Right renal cortex interstitium (tissue), 3 donors: ENCODE measurements at regions not wholly inside any gene's neighbourhood (a gene's known extent, or its start where the extent isn't known, plus 50 kb on each side); places are given as distances from the start of the nearest gene placed in this dataset.

ENCODE experiments used
- DNase-seq, 3 donors: peaks; one replicate each; pipeline ENCODE4 v3.0.0-alpha.2; 2013; ENCODE audit warnings: low read depth in 3 of 3, low spot score in 2 of 3

DNA sequence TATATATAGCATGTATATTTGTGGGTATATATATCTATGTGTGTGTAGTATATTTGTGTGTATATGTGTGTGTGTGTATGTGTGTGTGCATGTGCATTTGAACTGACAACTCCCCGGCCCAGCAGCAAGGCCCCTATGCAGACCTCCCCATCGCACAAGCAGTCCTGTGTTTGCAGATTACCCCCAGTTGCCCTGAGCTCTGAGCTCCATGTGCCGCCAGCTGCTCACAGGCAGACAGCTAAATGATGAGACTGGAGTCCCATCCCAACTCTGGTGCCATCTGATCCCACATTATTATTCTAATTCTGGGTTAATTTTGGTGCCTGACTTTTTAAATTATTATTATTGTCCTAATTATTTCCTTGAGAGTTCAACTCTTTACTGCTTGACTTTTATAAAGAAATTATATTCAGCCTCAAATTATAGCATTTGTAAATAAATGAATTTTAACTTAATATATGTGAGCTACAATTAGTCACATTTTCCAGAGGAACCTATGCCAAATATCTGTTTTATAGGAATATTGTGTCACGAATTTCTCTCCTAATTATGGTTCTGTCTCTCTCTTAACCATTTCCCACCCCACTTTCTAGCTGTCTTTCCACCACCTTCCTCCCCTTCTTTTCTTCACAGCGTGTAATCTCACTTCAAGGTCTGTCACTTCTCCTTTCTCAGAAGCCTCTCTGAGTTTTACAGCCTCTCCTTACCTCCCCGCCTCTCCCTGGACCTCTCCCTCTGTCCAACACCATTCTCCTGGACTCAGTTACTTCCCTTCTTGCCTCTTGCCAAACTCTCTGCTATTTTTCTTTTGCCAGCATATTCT is 90.6 kb upstream of the SYNDIG1 start:
- DNase-seq, result no peak

DNA sequence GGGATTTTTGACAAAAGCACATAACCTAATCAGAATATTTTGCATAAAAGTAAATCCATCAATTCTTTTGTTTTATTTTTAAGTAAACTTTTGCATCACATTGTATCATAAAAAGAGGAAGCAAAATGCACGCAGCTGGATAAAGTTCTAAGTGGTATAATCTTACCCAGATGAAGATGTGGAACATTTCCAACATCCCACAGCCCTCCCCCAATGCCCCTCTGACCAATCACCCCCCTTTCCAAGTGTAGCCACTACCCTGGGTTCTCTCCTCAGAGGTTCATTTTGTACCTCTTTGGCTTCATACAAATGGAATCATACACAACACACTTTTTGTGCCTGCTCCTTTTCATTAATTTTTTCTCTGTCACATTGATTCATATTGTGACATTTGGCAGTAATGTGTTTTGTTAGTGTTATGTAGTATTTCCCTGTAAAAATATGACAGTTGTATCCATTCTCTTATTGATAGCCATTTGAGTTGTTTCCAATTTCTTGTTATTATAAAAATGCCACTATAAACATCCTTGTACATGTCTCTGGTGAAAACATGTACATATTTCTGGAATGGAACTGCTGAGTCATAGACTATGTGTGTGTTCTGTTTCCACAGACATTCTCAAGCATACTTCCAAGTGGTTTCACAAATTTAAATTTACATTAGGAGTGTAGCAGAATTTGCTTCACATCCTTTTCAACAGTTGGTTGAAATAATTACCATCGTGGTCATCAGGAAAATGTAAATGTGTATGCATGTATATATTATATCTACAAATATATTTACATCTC is 92.9 kb upstream of the SYNDIG1 start:
- no peak for DNase-seq

DNA sequence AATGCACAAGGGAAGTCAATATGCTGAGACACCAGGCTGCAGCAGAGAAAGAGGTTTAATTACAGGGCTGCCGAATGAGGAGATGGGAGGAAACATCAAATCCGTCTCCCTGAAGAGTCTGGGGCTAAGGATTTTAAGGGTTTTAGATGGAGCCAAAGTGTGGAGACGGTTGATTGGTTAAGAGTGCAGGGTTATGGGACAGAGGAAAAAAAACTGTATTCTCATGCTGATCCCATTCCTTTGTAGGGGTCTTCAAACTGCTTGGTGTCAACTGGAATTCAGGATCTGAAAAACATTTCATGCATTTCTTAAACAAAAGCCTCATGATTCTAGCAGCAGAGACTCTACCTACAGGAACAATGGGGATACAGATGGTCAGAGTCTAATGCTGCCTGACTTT is 96.1 kb upstream of the SYNDIG1 start:
- DNase-seq, result no peak

DNA sequence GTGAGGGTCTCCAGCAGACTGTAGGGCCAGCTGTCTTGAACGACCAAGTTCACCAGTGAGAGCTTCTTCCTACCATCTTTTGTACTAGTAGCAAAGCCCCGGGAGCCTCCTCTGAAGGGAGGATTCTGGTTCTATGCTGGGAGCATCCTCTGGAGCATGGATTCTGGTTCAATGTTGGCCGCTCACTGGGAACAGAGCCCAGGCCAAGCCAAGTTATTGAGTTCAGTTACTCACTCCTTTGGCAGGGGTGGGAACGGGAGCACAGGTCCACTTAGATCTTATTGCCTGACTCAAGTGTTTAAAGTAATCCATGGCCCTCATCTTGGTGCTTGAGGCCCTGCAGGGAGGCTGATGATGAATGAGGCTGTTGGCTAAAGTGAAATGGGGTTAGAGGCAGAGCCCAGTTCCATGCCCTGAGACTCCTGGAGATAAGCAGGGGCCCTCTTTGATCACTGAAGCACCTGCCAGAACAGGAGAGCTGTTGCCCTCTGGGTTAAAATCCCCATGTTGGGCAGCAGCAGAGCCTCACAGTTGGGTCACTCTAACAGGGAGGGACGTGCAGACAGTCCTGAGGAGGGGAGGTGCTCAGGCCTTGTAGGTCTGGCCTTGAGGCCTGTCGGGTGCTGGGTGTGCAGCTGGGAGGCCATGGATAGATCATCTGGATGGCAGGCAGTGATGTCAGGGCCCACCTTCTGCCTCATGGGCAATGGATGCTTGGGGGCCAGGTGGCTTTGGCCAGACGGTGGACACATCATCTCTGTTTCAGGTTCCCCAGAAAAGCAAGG is 98.3 kb upstream of the SYNDIG1 start:
- DNase-seq, result no peak

DNA sequence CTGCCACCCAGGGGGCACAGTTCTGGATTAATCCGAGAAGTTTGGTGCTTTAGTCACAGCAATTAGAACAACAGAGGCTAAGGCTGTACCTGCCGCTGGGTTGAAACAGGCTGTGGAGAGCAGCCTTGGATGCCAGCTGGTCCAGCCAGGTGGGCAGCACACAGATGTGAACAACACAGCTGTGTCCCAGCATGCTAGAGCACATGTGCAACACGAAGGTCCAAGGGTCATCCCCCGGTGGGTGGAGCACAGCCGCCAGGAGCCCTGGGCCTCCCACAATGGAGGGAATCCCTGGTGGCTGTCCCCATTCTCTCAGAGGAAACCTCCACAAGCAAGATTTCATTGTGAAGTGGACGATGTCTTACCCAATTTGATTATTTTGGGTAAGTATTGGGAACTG is 99.2 kb upstream of the SYNDIG1 start:
- DNase-seq, result no peak

DNA sequence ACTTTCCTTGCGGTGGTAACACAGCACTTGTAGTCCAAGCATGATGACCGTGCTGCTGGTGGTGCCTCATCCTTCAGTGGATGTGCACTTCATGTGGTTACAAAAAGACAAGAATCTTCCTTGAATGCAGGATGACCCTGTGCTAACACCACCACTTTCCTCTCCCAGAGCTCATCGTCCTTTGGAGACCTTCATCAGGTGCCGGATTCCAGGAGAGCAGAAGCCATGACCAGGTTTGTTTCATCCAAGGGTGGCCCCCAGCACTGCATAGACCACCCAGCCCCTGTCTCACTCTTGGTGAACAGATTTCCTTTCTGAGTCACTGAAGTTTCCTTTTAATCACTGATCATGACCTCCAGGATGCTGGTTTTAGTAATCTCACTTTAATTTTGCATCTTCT is 101.2 kb upstream of the SYNDIG1 start:
- no peak for DNase-seq

DNA sequence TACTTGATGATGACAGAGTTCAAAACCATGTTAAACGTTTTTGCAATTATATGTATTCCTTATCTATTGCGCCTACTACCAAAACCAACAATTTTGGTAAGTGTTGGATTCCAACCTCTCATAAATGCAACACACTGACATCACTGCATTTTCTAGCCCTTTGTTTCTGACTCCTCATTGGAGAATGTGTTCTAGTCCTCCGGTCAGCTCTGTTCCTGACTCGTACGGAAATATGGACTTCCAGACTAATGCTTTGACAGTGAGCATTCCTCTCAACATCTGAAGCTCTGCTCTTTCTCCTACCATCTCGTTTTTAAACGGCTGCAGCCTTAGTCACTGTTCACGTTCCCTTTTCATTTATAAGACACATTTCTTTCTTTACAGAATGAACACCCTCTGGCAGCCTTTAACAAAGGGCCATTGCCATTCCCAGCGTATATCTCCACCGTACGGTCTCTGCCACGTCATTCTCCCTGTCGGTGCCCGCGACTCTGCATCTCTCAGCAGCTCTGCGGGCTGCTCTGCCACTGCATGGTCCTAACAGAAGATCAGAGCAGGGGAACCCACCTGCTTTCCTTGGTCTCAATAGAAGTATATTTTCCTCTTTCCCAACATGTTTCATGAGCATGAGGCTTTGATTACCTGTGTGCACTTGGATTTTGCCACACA is 103.0 kb upstream of the SYNDIG1 start:
- DNase-seq, result no peak

DNA sequence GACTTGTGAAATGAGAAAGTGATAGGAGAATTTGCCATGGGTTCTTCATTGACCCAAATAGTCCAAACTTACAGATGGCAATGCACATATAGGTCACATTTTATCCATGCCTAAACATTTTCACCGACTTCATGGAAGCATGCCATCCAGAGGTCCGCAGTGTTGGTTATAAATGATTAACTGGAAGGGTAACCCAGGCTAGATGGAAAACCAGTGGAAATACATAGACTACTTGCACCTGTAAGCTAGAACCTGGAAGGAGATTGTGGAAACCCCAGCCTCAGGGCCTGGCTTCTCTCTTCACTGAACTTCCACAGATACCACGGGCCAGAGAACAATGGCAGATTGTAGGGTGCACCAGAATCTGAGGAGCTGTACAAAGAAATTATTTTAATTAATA is 103.8 kb upstream of the SYNDIG1 start:
- DNase-seq, result no peak

DNA sequence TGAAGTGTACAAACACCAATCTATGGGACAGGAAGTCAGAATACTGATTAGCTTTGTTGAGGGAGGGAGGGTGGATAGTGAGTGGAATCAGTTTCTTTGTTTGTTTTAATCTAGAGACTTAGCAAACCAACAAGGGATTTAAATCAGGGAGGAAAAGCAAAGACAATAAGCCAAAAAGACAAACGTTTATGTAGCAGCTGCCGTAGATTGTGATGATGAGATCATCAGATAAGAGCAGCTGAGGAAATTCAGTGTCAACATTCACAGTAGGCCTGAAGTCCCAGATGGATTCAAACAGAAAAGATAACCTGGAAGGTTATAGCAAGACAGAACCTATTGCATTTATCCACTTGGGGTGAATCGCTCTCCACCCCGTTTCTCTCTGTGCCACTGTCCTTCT is 104.9 kb upstream of the SYNDIG1 start:
- DNase-seq, result no peak

DNA sequence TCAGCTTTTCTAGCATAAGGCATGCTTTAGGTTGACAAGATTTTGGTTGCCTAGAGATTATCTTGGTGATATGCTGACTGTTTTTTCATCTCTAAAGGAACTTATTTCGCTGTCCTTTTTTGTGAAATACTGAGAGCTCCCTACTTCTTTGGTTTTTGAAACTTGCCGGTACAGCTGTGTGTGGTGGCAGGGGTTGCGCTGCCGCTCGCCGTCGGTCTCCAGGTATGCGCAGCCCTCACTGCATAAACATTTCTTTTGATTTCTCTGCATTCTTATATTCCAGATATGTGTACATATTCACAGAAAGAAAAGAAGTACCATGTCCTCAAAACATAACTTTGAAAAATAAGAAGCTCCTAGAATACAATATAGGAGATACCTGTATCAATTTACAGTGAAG is 106.4 kb upstream of the SYNDIG1 start:
- DNase-seq, result no peak

DNA sequence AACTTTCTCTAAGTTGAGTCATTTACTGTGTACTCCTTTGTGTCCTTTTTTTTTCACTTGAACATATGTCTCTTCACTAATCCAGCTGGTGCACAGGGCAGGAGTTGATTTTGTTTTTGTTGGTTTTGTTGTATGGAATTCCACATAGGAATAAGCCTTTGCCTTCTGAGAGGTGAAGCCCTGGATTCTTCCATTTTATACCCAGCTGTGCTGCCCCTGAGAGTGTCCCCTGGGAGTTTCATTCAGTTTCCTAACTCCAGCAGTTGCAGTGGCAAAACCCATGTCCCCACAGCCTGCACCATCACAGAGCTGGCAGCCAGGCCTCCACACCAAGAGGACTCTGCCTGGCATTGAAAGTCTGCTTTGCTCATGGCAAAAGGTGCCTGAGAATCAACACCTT is 107.3 kb upstream of the SYNDIG1 start:
- no peak for DNase-seq

DNA sequence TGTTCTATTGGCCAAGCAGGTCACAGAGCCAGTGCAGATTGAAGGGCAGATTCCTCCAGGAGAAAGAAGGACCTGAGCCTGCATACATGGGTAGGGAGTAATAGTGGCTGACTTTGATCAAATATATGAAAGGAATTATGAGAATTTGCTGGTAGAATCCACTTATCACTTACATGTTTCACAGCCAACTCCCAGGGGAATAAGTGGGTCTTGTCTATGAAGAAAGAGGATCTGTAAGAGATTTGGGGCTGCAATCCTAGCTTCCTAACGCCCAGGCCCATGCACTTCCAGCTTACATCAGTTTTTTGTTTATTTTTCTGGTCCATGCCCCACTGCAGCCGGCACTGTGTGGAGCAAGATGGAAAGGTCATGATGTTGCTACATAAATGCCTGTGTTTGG is 107.9 kb upstream of the SYNDIG1 start:
- DNase-seq, result no peak

DNA sequence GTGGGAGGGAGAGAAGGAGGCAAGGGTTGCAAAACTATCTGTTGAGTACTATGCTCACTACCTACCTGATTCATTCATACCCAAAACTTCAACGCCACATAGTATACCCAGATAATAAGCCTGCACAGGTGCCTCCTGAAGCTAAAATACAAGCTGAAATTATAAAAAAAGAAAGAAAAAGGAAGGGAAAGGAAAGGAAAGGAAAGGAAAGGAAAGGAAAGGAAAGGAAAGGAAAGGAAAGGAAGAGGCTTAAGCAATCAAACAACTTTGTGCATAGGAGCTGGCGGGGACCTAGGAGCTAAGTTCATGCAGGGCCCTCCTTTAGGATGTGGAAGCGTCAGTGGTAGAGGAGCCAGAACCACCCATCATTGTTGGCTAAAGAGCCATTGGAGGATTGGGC is 108.9 kb upstream of the SYNDIG1 start:
- DNase-seq, result no peak

DNA sequence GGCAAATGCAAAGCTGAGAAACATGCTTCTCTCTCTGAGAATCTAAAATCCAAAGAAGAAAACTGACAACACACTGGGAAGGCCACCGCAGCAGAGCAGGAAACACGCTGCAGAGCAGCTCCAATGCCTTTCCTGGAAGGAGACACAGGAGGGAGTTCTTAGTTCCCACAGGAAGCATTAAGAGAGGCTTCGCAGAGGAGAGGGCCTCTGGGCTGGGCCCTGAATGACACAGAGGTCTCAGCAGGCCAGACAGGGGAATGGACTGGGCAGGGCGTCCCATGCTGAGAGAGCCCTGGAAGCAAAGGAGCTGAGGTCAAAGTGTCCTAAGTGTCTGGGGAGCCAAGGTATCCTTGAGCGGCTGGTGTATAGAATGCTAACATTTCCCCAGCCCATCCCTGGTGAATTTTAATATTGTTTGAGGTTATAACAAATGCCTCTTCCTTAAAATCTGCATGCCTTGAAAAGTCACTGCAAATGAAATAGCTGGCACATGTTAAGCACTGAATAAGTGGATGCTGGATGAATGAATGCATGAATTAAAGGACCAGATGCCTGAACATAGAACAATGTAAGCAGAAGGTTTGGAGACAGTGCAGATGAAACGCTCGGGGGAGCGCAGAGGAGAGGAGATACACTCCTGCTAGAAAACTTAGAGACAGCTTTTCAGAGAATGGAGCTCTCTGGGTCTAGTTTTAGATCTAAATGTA is 110.0 kb upstream of the SYNDIG1 start:
- no peak for DNase-seq

DNA sequence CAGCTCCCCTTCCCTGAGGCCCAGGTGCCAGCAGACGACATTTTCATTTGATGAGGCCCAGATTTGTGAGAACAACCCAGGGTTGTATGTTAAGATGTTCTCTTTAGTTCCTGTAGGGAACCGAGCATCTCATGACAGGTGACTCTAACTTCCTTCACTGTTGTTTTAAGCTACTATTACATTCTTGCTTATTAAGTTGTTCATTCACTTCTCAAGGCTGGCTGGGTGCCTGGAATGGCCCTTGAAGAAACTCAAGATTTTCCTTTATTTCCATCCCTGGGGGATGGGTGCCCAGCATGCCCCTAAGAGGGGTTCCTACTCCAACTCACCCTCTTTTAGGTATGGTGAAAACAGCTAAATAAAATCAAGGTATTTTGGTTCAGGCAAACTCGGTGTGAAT is 111.5 kb upstream of the SYNDIG1 start:
- no peak for DNase-seq

DNA sequence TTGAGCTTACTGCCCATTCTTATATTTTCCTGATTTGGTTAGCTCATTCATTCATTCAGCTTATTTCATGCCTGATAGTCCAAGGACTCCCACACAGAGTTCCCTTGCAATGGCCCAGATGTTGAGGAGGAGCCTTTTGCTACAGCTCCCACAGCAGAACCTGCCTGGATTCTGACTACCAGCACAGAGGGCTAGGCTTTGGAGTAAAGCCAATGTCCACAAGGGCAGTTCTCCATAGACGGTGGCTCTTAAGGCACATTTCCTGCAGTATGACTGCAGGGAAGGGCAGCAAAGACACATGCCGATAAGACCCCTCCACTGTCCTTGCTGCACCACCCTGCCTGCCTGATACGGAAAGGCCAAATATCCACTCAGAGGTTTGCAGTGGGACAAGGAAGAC is 112.3 kb upstream of the SYNDIG1 start:
- peak in 1 of 3 donors; percentile 36 for DNase-seq

DNA sequence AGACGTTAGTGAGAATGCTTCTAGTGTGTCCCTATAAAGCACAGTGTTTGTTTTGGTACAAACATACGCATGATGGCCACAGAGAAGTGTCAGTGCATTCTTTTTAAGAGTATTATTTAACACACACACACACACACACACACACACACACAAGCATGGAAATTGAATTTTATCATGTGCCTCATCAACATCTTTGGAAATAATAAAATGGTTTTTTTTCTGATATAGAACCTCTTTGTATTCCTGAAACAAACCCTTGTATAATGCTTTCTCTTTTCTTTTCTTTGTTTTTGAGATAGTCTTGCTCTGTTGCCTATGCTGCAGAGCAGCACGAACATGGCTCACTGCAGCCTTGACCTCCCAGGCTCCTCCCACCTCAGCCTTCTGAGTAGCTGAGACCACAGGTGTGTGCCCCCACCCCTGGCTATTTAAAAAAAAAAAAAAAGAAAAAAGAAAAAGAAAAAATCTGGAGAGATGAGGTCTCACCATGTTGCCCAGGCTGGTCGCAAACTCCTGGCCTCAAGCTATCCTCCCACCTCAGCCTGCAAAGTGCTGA is 116.2 kb upstream of the SYNDIG1 start:
- no peak for DNase-seq

DNA sequence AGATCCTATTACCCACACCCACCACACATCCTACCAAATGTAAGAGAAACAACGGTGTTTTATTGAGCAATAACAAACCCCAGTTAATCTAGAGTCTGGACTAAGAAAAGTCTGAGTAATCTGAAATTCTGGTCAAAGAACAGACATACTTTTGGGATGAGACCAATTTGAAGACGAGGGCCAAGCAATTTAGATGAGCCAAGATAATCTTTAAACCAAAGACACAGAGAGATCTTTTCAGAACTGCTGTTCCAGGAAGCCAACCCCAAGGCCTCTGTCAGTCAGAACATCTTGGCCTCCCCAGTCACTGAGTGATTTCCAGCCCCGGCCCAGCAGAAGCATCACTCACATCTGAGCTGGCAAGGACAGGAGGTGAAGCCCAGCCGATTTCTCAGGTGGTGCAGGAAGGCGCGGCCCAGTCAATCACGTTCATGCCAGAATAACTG is 118.5 kb upstream of the SYNDIG1 start:
- no peak for DNase-seq

DNA sequence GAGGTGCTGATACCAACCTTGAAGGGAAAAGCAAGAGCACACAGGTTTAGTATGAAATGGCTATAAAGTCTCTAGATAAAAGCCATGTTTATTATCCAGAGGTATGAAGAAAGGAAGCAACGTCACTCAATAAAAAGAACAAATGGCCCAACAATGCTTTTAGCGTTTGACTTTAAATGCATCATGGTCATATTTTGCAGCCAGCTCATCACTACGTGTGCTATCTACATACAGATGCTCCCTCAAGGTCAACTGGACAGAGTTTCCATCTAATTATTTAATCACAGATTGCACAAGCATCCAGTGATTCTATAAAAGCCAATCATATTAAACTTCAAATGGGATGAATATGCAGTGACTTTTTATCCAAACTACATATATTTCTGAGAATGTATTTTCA is 127.6 kb upstream of the SYNDIG1 start:
- DNase-seq, result no peak

DNA sequence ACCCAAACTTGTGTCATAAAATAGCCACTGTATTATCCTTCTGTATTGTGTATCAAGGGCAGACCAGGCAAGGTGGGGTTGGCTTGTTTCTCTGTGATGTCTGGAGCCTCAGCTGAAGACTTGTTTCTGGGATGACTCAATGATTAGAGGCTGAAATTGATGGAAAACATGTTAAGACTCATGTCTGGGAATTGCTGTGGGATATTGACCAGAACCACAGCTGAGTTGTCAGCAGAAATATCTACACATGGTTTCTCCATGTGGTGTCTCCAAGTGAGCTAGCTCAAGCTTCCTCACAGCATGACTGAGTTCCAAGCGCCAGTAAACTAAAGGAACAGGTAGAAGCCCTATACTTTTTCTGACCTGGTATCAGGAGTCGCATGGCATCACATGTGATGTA is 128.5 kb upstream of the SYNDIG1 start:
- DNase-seq, result no peak
